Tibial nerve (tissue), 4 donors: ENCODE measurements at regions not wholly inside any gene's neighbourhood (a gene's known extent, or its start where the extent isn't known, plus 50 kb on each side); places are given as distances from the start of the nearest gene placed in this dataset.

Experiments used
- DNase-seq, 2 donors: peaks; one replicate each; pipeline ENCODE4 v3.0.0-alpha.2; 2019; ENCODE audit warnings: low spot score in 2 of 2
- H3K27ac ChIP-seq, 4 donors: fragments of 200-600 bp; sonication (generic) in 3 of 4; one replicate each; pipeline ENCODE4 v1.5.1; 2017 to 2019; ENCODE audit warnings: mild to moderate bottlenecking in 1 of 4
- H3K27me3 ChIP-seq, 2 donors: fragments of 200-600 bp; sonication (generic) in 1 of 2; one replicate each; pipeline versions ENCODE4 v1.5.1 to v1.6.0; 2017 to 2019
- H3K36me3 ChIP-seq, 3 donors: fragments of 200-600 bp; sonication (generic); one replicate each; pipeline ENCODE4 v1.5.1; 2018 to 2019
- H3K4me1 ChIP-seq, 4 donors: fragments of 200-600 bp; sonication (generic) in 3 of 4; one replicate each; pipeline ENCODE4 v1.5.1; 2017 to 2019
- H3K4me3 ChIP-seq, 4 donors: fragments of 200-600 bp; sonication (generic) in 3 of 4; one replicate each; pipeline ENCODE4 v1.5.1; 2017 to 2019; ENCODE audit warnings: mild to moderate bottlenecking in 1 of 4, moderate library complexity in 1 of 4
- H3K9me3 ChIP-seq, 4 donors: fragments of 200-600 bp; sonication (generic) in 3 of 4; one replicate each; pipeline ENCODE4 v1.5.1; 2017 to 2019
- CTCF ChIP-seq, 5 experiments: fragments of 200-600 bp in 3 of 5; fragments of 450-650 bp in 2 of 5; sonication (generic) in 3 of 5; IDR thresholded peaks; one replicate each; pipeline ENCODE4 v1.5.1; 2016 to 2019; ENCODE audit warnings: antibody characterized with exemption in 5 of 5, mild to moderate bottlenecking in 3 of 5, moderate library complexity in 2 of 5
- EP300 ChIP-seq, 2 donors: sonication (generic); formaldehyde crosslinking; IDR thresholded peaks; one replicate each; pipeline ENCODE4 v1.6.1; 2017; ENCODE audit warnings: antibody characterized with exemption in 2 of 2, mild to moderate bottlenecking in 1 of 2
- POLR2A ChIP-seq, 2 donors: fragments of 450-650 bp; IDR thresholded peaks; one replicate each; pipeline ENCODE4 v1.6.1; 2017; ENCODE audit warnings: antibody characterized with exemption in 2 of 2, mild to moderate bottlenecking in 2 of 2, moderate library complexity in 2 of 2
- WGBS, 2 donors: methylation state at CpG; one replicate each; pipeline ENCODE4 v1.1.5; 2018; 5-methylcytosine and 5-hydroxymethylcytosine counted together

GRCh38 chr7:80047856-80048459 lies 86.7 kb upstream of the GNAI1 start:
- no peak for DNase-seq
- Histone ChIP-seq H3K27me3 (no peaks in the 10 kb centered on the region), H3K27ac (no peak overlapping the region), H3K4me3 (no peak overlapping the region), H3K9me3 (peaks cover 0 to 5% (median 0%) of the 10 kb centered on the region in 4 donors), H3K36me3 (no peaks in the 10 kb centered on the region), H3K4me1 (no peaks in the 10 kb centered on the region)
- TF ChIP-seq POLR2A (IDR thresholded peaks at IDR 0.05) (no peak), CTCF (IDR thresholded peaks at IDR 0.05) (no peak), EP300 (IDR thresholded peaks at IDR 0.05) (no peak)
- 30 to 40% methylated on average over 1 of the region's 1 CpG for WGBS, 2 donors

- 83 to 88% methylated on average over 1 of the region's 1 CpG for WGBS, 2 donors
- no peak overlapping the region for H3K27ac ChIP-seq
Measured at GRCh38 chr7:80047032-80047431, 87.6 kb upstream of the GNAI1 start.

GRCh38 chr7:80044796-80045195 lies 89.8 kb upstream of the GNAI1 start:
- peaks cover 0 to 5% (median 0%) of the 10 kb centered on the region in 4 donors for H3K9me3 ChIP-seq
- no peak for TF ChIP-seq POLR2A (IDR thresholded peaks at IDR 0.05)
- TF ChIP-seq CTCF (IDR thresholded peaks at IDR 0.05): no peak
- no peak for TF ChIP-seq EP300 (IDR thresholded peaks at IDR 0.05)
- H3K36me3 ChIP-seq: no peaks in the 10 kb centered on the region
- H3K27me3 ChIP-seq: no peaks in the 10 kb centered on the region
- H3K4me3 ChIP-seq: no peak overlapping the region
- no peaks in the 10 kb centered on the region for H3K4me1 ChIP-seq
- H3K27ac ChIP-seq: no peak overlapping the region
- no peak for DNase-seq
- 93% methylated on average over 4 of the region's 4 CpGs for WGBS, 2 donors

More at GRCh38 chr7:80047032-80047431, 87.6 kb upstream of the GNAI1 start:
- no peak for DNase-seq
- TF ChIP-seq CTCF (IDR thresholded peaks at IDR 0.05): no peak
- TF ChIP-seq EP300 (IDR thresholded peaks at IDR 0.05): no peak
- Histone ChIP-seq H3K9me3 (peaks cover 0 to 5% (median 0%) of the 10 kb centered on the region in 4 donors), H3K27me3 (no peaks in the 10 kb centered on the region), H3K4me3 (no peak overlapping the region), H3K4me1 (no peaks in the 10 kb centered on the region), H3K36me3 (no peaks in the 10 kb centered on the region)

GRCh38 chr7:80040752-80041151 lies 93.9 kb upstream of the GNAI1 start:
- peaks cover 0 to 5% (median 0%) of the 10 kb centered on the region in 4 donors for H3K9me3 ChIP-seq
- no peak for TF ChIP-seq POLR2A (IDR thresholded peaks at IDR 0.05)
- TF ChIP-seq EP300 (IDR thresholded peaks at IDR 0.05): no peak
- no peak for TF ChIP-seq CTCF (IDR thresholded peaks at IDR 0.05)

GRCh38 chr7:80040335-80040734 lies 94.3 kb upstream of the GNAI1 start:
- 88 to 92% methylated on average over 2 of the region's 2 CpGs for WGBS, 2 donors
- DNase-seq: no peak
- no peak overlapping the region for H3K27ac ChIP-seq
- TF ChIP-seq CTCF (IDR thresholded peaks at IDR 0.05): no peak
- TF ChIP-seq POLR2A (IDR thresholded peaks at IDR 0.05): no peak
- TF ChIP-seq EP300 (IDR thresholded peaks at IDR 0.05): no peak
- H3K4me3 ChIP-seq: no peak overlapping the region
- peaks cover 0 to 5% (median 0%) of the 10 kb centered on the region in 4 donors for H3K9me3 ChIP-seq
- H3K27me3 ChIP-seq: no peaks in the 10 kb centered on the region
- no peaks in the 10 kb centered on the region for H3K36me3 ChIP-seq
- peaks cover 0 to 5% (median 0%) of the 10 kb centered on the region in 4 donors for H3K4me1 ChIP-seq

More at GRCh38 chr7:80040752-80041151, 93.9 kb upstream of the GNAI1 start:
- Histone ChIP-seq H3K27me3 (no peaks in the 10 kb centered on the region), H3K36me3 (no peaks in the 10 kb centered on the region), H3K27ac (no peak overlapping the region), H3K4me3 (no peak overlapping the region), H3K4me1 (peaks cover 0 to 5% (median 0%) of the 10 kb centered on the region in 4 donors)
- DNase-seq: no peak
- WGBS, 2 donors: 78% methylated on average over 3 of the region's 3 CpGs
